ENCODE measurements at regions not wholly inside any gene's neighbourhood (a gene's known extent, or its start where the extent isn't known, plus 50 kb on each side); places are given as distances from the start of the nearest gene placed in this dataset.
A peak's percentile ranks its signal among the peaks of the same experiment; 100 is the strongest.

- H3K9me3 ChIP-seq (ENCODE audit: control insufficient read depth, low read length): no peaks in the 10 kb centered on the region
- H3K27me3 ChIP-seq (ENCODE audit: control insufficient read depth in 1 of 2, insufficient read depth in 2 of 2, low read length in 1 of 2): no peaks in the 10 kb centered on the region
- no peak overlapping the region for H3K27ac ChIP-seq (ENCODE audit: low read depth in 1 of 2, low read length in 2 of 2)
- no peak for ATAC-seq (ENCODE audit: low FRiP score)
- no peaks in the 10 kb centered on the region for H3K36me3 ChIP-seq (ENCODE audit: control insufficient read depth in 1 of 2, insufficient read depth in 2 of 2, low read length in 1 of 2)
- no peak overlapping the region for H3K4me3 ChIP-seq (ENCODE audit: low read length in 2 of 2)
- intact Hi-C loops (cut with DNase I): no loop called here
- no peaks in the 10 kb centered on the region for H3K4me1 ChIP-seq (ENCODE audit: control insufficient read depth in 1 of 2, insufficient read depth in 2 of 2, low read length in 2 of 2)
- 79 to 89% methylated on average over 8 of the region's 8 CpGs for WGBS, 2 donors
- no peak for DNase-seq
These were observed 142.4 kb upstream of the ZNF236 start for GRCh38 chr18:76679945-76680344.

- WGBS, 2 donors: 69 to 84% methylated on average over 7 of the region's 7 CpGs
- intact Hi-C loops (cut with DNase I): no loop called here
- ATAC-seq (ENCODE audit: low FRiP score): no peak
These were observed 143.1 kb upstream of the ZNF236 start for GRCh38 chr18:76679259-76679658.

GRCh38 chr18:76678248-76678647 lies 144.1 kb upstream of the ZNF236 start:
- H3K4me1 ChIP-seq (ENCODE audit: control insufficient read depth in 1 of 2, insufficient read depth in 2 of 2, low read length in 2 of 2): no peaks in the 10 kb centered on the region
- 43 to 61% methylated on average over 8 of the region's 8 CpGs for WGBS, 2 donors
- H3K9me3 ChIP-seq (ENCODE audit: control insufficient read depth, low read length): no peaks in the 10 kb centered on the region
- H3K27me3 ChIP-seq (ENCODE audit: control insufficient read depth in 1 of 2, insufficient read depth in 2 of 2, low read length in 1 of 2): no peaks in the 10 kb centered on the region
- H3K36me3 ChIP-seq (ENCODE audit: control insufficient read depth in 1 of 2, insufficient read depth in 2 of 2, low read length in 1 of 2): no peaks in the 10 kb centered on the region
- no peak for ATAC-seq (ENCODE audit: low FRiP score)
- intact Hi-C loops (cut with DNase I): no loop called here
- H3K4me3 ChIP-seq (ENCODE audit: low read length in 2 of 2): no peak overlapping the region
- no peak overlapping the region for H3K27ac ChIP-seq (ENCODE audit: low read depth in 1 of 2, low read length in 2 of 2)
- no peak for DNase-seq

More at GRCh38 chr18:76679259-76679658, 143.1 kb upstream of the ZNF236 start:
- no peak overlapping the region for H3K4me3 ChIP-seq (ENCODE audit: low read length in 2 of 2)
- H3K27ac ChIP-seq (ENCODE audit: low read depth in 1 of 2, low read length in 2 of 2): no peak overlapping the region
- DNase-seq: no peak
- H3K27me3 ChIP-seq (ENCODE audit: control insufficient read depth in 1 of 2, insufficient read depth in 2 of 2, low read length in 1 of 2): no peaks in the 10 kb centered on the region
- H3K36me3 ChIP-seq (ENCODE audit: control insufficient read depth in 1 of 2, insufficient read depth in 2 of 2, low read length in 1 of 2): no peaks in the 10 kb centered on the region
- no peaks in the 10 kb centered on the region for H3K4me1 ChIP-seq (ENCODE audit: control insufficient read depth in 1 of 2, insufficient read depth in 2 of 2, low read length in 2 of 2)
- H3K9me3 ChIP-seq (ENCODE audit: control insufficient read depth, low read length): no peaks in the 10 kb centered on the region

- no peak overlapping the region for H3K27ac ChIP-seq (ENCODE audit: low read depth in 1 of 2, low read length in 2 of 2)
- H3K4me1 ChIP-seq (ENCODE audit: control insufficient read depth in 1 of 2, insufficient read depth in 2 of 2, low read length in 2 of 2): no peaks in the 10 kb centered on the region
- DNase-seq (no peak), ATAC-seq (ENCODE audit: low FRiP score) (no peak)
- H3K36me3 ChIP-seq (ENCODE audit: control insufficient read depth in 1 of 2, insufficient read depth in 2 of 2, low read length in 1 of 2): no peaks in the 10 kb centered on the region
- 80 to 90% methylated on average over 6 of the region's 6 CpGs for WGBS, 2 donors
- no peaks in the 10 kb centered on the region for H3K9me3 ChIP-seq (ENCODE audit: control insufficient read depth, low read length)
- no peak overlapping the region for H3K4me3 ChIP-seq (ENCODE audit: low read length in 2 of 2)
- H3K27me3 ChIP-seq (ENCODE audit: control insufficient read depth in 1 of 2, insufficient read depth in 2 of 2, low read length in 1 of 2): no peaks in the 10 kb centered on the region
- intact Hi-C loops (cut with DNase I): no loop called here
These were observed 147.8 kb upstream of the ZNF236 start for GRCh38 chr18:76674596-76674995.

- intact Hi-C loops (cut with DNase I): no loop called here
- Histone ChIP-seq H3K4me3 (ENCODE audit: low read length in 2 of 2) (no peak overlapping the region), H3K27ac (ENCODE audit: low read depth in 1 of 2, low read length in 2 of 2) (no peak overlapping the region), H3K27me3 (ENCODE audit: control insufficient read depth in 1 of 2, insufficient read depth in 2 of 2, low read length in 1 of 2) (no peaks in the 10 kb centered on the region), H3K9me3 (ENCODE audit: control insufficient read depth, low read length) (no peaks in the 10 kb centered on the region), H3K4me1 (ENCODE audit: control insufficient read depth in 1 of 2, insufficient read depth in 2 of 2, low read length in 2 of 2) (no peaks in the 10 kb centered on the region), H3K36me3 (ENCODE audit: control insufficient read depth in 1 of 2, insufficient read depth in 2 of 2, low read length in 1 of 2) (no peaks in the 10 kb centered on the region)
- 82 to 86% methylated on average over 21 of the region's 21 CpGs for WGBS, 2 donors
- ATAC-seq (ENCODE audit: low FRiP score) (no peak), DNase-seq (no peak)
These were observed 148.8 kb upstream of the ZNF236 start for GRCh38 chr18:76673281-76674185.

GRCh38 chr18:76672627-76673026 lies 149.7 kb upstream of the ZNF236 start:
- WGBS, 2 donors: 85 to 86% methylated on average over 3 of the region's 3 CpGs
- Histone ChIP-seq H3K4me3 (ENCODE audit: low read length in 2 of 2) (no peak overlapping the region), H3K4me1 (ENCODE audit: control insufficient read depth in 1 of 2, insufficient read depth in 2 of 2, low read length in 2 of 2) (no peaks in the 10 kb centered on the region), H3K9me3 (ENCODE audit: control insufficient read depth, low read length) (no peaks in the 10 kb centered on the region), H3K36me3 (ENCODE audit: control insufficient read depth in 1 of 2, insufficient read depth in 2 of 2, low read length in 1 of 2) (no peaks in the 10 kb centered on the region), H3K27me3 (ENCODE audit: control insufficient read depth in 1 of 2, insufficient read depth in 2 of 2, low read length in 1 of 2) (no peaks in the 10 kb centered on the region), H3K27ac (ENCODE audit: low read depth in 1 of 2, low read length in 2 of 2) (no peak overlapping the region)
- ATAC-seq (ENCODE audit: low FRiP score): no peak
- no peak for DNase-seq
- intact Hi-C loops (cut with DNase I): no loop called here

- DNase-seq (no peak), ATAC-seq (ENCODE audit: low FRiP score) (peak; percentile 83)
- Histone ChIP-seq H3K4me3 (ENCODE audit: low read length in 2 of 2) (no peak overlapping the region), H3K4me1 (ENCODE audit: control insufficient read depth in 1 of 2, insufficient read depth in 2 of 2, low read length in 2 of 2) (no peaks in the 10 kb centered on the region), H3K9me3 (ENCODE audit: control insufficient read depth, low read length) (no peaks in the 10 kb centered on the region), H3K27me3 (ENCODE audit: control insufficient read depth in 1 of 2, insufficient read depth in 2 of 2, low read length in 1 of 2) (no peaks in the 10 kb centered on the region), H3K27ac (ENCODE audit: low read depth in 1 of 2, low read length in 2 of 2) (no peak overlapping the region), H3K36me3 (ENCODE audit: control insufficient read depth in 1 of 2, insufficient read depth in 2 of 2, low read length in 1 of 2) (no peaks in the 10 kb centered on the region)
- 2 to 19% methylated on average over 12 of the region's 12 CpGs for WGBS, 2 donors
- intact Hi-C loops (cut with DNase I): no loop called here
These were observed 151.6 kb upstream of the ZNF236 start for GRCh38 chr18:76670564-76671288.

- no peaks in the 10 kb centered on the region for H3K27me3 ChIP-seq (ENCODE audit: control insufficient read depth in 1 of 2, insufficient read depth in 2 of 2, low read length in 1 of 2)
- no peaks in the 10 kb centered on the region for H3K4me1 ChIP-seq (ENCODE audit: control insufficient read depth in 1 of 2, insufficient read depth in 2 of 2, low read length in 2 of 2)
- H3K36me3 ChIP-seq (ENCODE audit: control insufficient read depth in 1 of 2, insufficient read depth in 2 of 2, low read length in 1 of 2): no peaks in the 10 kb centered on the region
- no peaks in the 10 kb centered on the region for H3K9me3 ChIP-seq (ENCODE audit: control insufficient read depth, low read length)
- intact Hi-C loops (cut with DNase I): no loop called here
- H3K27ac ChIP-seq (ENCODE audit: low read depth in 1 of 2, low read length in 2 of 2): no peak overlapping the region
- ATAC-seq (ENCODE audit: low FRiP score) (no peak), DNase-seq (no peak)
- no peak overlapping the region for H3K4me3 ChIP-seq (ENCODE audit: low read length in 2 of 2)
- WGBS, 2 donors: 77 to 90% methylated on average over 5 of the region's 5 CpGs
These were observed 153.8 kb upstream of the ZNF236 start for GRCh38 chr18:76668546-76668945.

- ATAC-seq (ENCODE audit: low FRiP score): no peak
- no peaks in the 10 kb centered on the region for H3K9me3 ChIP-seq (ENCODE audit: control insufficient read depth, low read length)
- no peak for DNase-seq
- no peaks in the 10 kb centered on the region for H3K4me1 ChIP-seq (ENCODE audit: control insufficient read depth in 1 of 2, insufficient read depth in 2 of 2, low read length in 2 of 2)
- no peak overlapping the region for H3K4me3 ChIP-seq (ENCODE audit: low read length in 2 of 2)
- H3K27me3 ChIP-seq (ENCODE audit: control insufficient read depth in 1 of 2, insufficient read depth in 2 of 2, low read length in 1 of 2): no peaks in the 10 kb centered on the region
- H3K36me3 ChIP-seq (ENCODE audit: control insufficient read depth in 1 of 2, insufficient read depth in 2 of 2, low read length in 1 of 2): no peaks in the 10 kb centered on the region
- intact Hi-C loops (cut with DNase I): no loop called here
- no peak overlapping the region for H3K27ac ChIP-seq (ENCODE audit: low read depth in 1 of 2, low read length in 2 of 2)
- 95 to 99% methylated on average over 8 of the region's 8 CpGs for WGBS, 2 donors
These were observed 154.2 kb upstream of the ZNF236 start for GRCh38 chr18:76668119-76668518.
